MM.1S (cell line): ENCODE measurements at regions not wholly inside any gene's neighbourhood (a gene's known extent, or its start where the extent isn't known, plus 50 kb on each side); places are given as distances from the start of the nearest gene placed in this dataset.
"Not testable (repeated sequence)": the region's sequence is repeated elsewhere in the genome, so short reads cannot be mapped to it uniquely, and the experiment has no call there.

ENCODE experiments used
- DNase-seq: peaks from one replicate; pipeline ENCODE4 v3.0.0-alpha.2; 2015
- H2AFZ ChIP-seq: fragments of 300-600 bp; sonication (generic); 2 replicates; pipeline ENCODE4 v1.6.0; 2016; ENCODE audit warnings: antibody characterized with exemption, low read length
- H3F3A ChIP-seq: fragments of 300-600 bp; sonication (generic); 2 replicates; pipeline ENCODE4 v1.6.1; 2016; ENCODE audit warnings: mild to moderate bottlenecking, antibody characterized with exemption, low read length, moderate library complexity, mixed read lengths; ENCODE audit not compliant: insufficient read depth
- H3K27ac ChIP-seq: fragments of 300-600 bp; sonication (generic); 2 replicates; pipeline ENCODE4 v1.5.1; 2016; ENCODE audit warnings: mild to moderate bottlenecking, low read length
- H3K27me3 ChIP-seq: fragments of 300-600 bp; sonication (generic); replicated peaks from 2 replicates; pipeline ENCODE4 v1.6.0; 2016; ENCODE audit warnings: low read length; ENCODE audit not compliant: insufficient read depth
- H3K36me3 ChIP-seq: fragments of 300-600 bp; sonication (generic); replicated peaks from 2 replicates; pipeline ENCODE4 v1.6.1; 2016; ENCODE audit warnings: mild to moderate bottlenecking, low read length, mixed read lengths; ENCODE audit not compliant: insufficient read depth
- H3K4me1 ChIP-seq: fragments of 300-600 bp; sonication (generic); 2 replicates; pipeline ENCODE4 v1.6.1; 2016; ENCODE audit warnings: low read length, mixed read lengths
- H3K4me2 ChIP-seq: fragments of 300-600 bp; sonication (generic); 2 replicates; pipeline ENCODE4 v1.6.0; 2016; ENCODE audit warnings: low read depth, low read length
- H3K4me3 ChIP-seq: fragments of 300-600 bp; sonication (generic); 2 replicates; pipeline ENCODE4 v1.5.1; 2016; ENCODE audit warnings: low read length, mixed read lengths
- H3K79me2 ChIP-seq: fragments of 300-600 bp; sonication (generic); 2 replicates; pipeline ENCODE4 v1.6.1; 2016; ENCODE audit warnings: mixed run types, low read length, mixed read lengths
- H3K9ac ChIP-seq: fragments of 300-600 bp; sonication (generic); 2 replicates; pipeline ENCODE4 v1.6.1; 2016; ENCODE audit warnings: low read length, mixed read lengths
- H3K9me2 ChIP-seq: fragments of 300-600 bp; sonication (generic); replicated peaks from 2 replicates; pipeline ENCODE4 v1.6.1; 2016; ENCODE audit warnings: mild to moderate bottlenecking, low read length, mixed read lengths; ENCODE audit not compliant: insufficient read depth
- H3K9me3 ChIP-seq: fragments of 300-600 bp; sonication (generic); replicated peaks from 2 replicates; pipeline ENCODE4 v1.6.1; 2016; ENCODE audit warnings: mild to moderate bottlenecking, low read length, mixed read lengths; ENCODE audit not compliant: insufficient read depth
- H4K20me1 ChIP-seq: fragments of 300-600 bp; sonication (generic); 2 replicates; pipeline ENCODE4 v1.6.1; 2016; ENCODE audit warnings: mild to moderate bottlenecking, low read length, moderate library complexity, mixed read lengths; ENCODE audit not compliant: insufficient read depth
- EZH2 ChIP-seq: fragments of 300-600 bp; sonication (generic); optimal IDR thresholded peaks from 2 replicates; pipeline ENCODE3; 2017; ENCODE audit warnings: low read depth, mild to moderate bottlenecking, antibody characterized with exemption, low read length, mixed read lengths
- EZH2phosphoT487 ChIP-seq: fragments of 300-600 bp; sonication (generic); IDR thresholded peaks from 2 replicates; pipeline ENCODE4 v1.6.1; 2018; ENCODE audit warnings: antibody characterized with exemption, low read length
- TF ChIP-seq, protein P1 (sequence below): fragments of 300-600 bp; sonication (generic); IDR thresholded peaks from 2 replicates; pipeline ENCODE4 v1.5.1; 2016; ENCODE audit warnings: antibody characterized with exemption, low read length, mixed read lengths

GRCh38 chr6:170057961-170058877 is 232.7 kb downstream of the DLL1 start:
- Histone ChIP-seq H3F3A (no peaks in the 10 kb centered on the region), H3K79me2 (no peaks in the 10 kb centered on the region), H4K20me1 (no peaks in the 10 kb centered on the region), H3K4me1 (no peaks in the 10 kb centered on the region), H3K36me3 (no peaks in the 10 kb centered on the region), H3K9me2 (no peaks in the 10 kb centered on the region), H2AFZ (no peak overlapping the region), H3K4me3 (no peak overlapping the region), H3K9ac (no peak overlapping the region), H3K27me3 (no peaks in the 10 kb centered on the region), H3K4me2 (no peak overlapping the region), H3K27ac (no peak overlapping the region), H3K9me3 (no peaks in the 10 kb centered on the region)
- DNase-seq, result no peak
- TF ChIP-seq EZH2, result no peak
- TF ChIP-seq EZH2phosphoT487, result no peak
- TF ChIP-seq, protein P1, sequence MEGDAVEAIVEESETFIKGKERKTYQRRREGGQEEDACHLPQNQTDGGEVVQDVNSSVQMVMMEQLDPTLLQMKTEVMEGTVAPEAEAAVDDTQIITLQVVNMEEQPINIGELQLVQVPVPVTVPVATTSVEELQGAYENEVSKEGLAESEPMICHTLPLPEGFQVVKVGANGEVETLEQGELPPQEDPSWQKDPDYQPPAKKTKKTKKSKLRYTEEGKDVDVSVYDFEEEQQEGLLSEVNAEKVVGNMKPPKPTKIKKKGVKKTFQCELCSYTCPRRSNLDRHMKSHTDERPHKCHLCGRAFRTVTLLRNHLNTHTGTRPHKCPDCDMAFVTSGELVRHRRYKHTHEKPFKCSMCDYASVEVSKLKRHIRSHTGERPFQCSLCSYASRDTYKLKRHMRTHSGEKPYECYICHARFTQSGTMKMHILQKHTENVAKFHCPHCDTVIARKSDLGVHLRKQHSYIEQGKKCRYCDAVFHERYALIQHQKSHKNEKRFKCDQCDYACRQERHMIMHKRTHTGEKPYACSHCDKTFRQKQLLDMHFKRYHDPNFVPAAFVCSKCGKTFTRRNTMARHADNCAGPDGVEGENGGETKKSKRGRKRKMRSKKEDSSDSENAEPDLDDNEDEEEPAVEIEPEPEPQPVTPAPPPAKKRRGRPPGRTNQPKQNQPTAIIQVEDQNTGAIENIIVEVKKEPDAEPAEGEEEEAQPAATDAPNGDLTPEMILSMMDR, result no peak

DNA sequence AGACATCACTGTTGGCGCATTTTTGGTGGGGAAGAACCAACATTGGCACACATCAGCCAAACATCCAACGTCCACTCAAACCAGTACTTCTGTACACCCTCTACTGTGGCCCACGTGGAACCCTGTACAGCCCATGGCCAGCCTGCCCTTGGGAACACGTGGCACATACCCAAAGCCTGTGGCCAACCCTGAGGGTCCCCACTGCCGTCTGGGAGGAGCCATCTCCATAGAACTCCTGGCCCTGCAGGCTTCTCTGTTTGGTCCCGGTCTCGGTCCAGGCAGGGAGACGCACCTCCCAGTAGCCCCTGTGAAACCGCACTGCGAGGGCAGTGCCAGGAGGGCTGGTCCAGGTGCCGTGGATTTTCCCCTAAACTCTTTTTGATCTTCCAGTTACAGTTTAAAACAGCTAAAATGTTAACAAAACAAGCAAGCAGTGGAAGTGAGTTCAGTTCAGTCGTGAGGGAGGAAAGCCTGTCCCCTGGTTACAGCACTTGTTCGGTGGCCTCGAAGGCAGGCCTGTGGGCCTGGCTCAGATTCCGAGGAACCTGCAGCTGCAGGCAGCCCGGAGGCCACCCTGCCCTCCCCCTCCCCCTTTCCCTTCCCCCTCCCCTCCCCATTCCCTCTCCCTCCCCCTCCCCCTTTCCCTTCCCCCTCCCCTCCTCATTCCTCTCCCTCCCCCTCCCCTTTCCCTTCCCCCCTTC is 233.7 kb downstream of the DLL1 start:
- no peak overlapping the region for H3K4me2 ChIP-seq
- no peaks in the 10 kb centered on the region for H4K20me1 ChIP-seq
- no peak overlapping the region for H3K4me3 ChIP-seq
- no peaks in the 10 kb centered on the region for H3K36me3 ChIP-seq
- H3K27me3 ChIP-seq, result no peaks in the 10 kb centered on the region
- H3K9me2 ChIP-seq, result no peaks in the 10 kb centered on the region
- no peaks in the 10 kb centered on the region for H3K9me3 ChIP-seq
- H3K27ac ChIP-seq, result no peak overlapping the region
- no peak for DNase-seq
- TF ChIP-seq EZH2 (no peak), EZH2phosphoT487 (no peak)
- TF ChIP-seq, protein P1, result no peak
- no peak overlapping the region for H2AFZ ChIP-seq
- no peak overlapping the region for H3K9ac ChIP-seq
- no peaks in the 10 kb centered on the region for H3F3A ChIP-seq
- H3K4me1 ChIP-seq, result no peaks in the 10 kb centered on the region
- no peaks in the 10 kb centered on the region for H3K79me2 ChIP-seq

GRCh38 chr6:170056278-170056711 is 234.6 kb downstream of the DLL1 start:
- TF ChIP-seq EZH2 (no peak), EZH2phosphoT487 (no peak)
- TF ChIP-seq, protein P1, result no peak
- H3K9ac ChIP-seq, result no peak overlapping the region
- no peak overlapping the region for H3K4me2 ChIP-seq

GRCh38 chr6:170055797-170056196 is 235.1 kb downstream of the DLL1 start:
- H4K20me1 ChIP-seq, H3K4me2 ChIP-seq, H3K9me2 ChIP-seq, H2AFZ ChIP-seq, H3K36me3 ChIP-seq, H3K9me3 ChIP-seq, H3K4me3 ChIP-seq, H3K27me3 ChIP-seq, H3K27ac ChIP-seq, H3K4me1 ChIP-seq, H3K79me2 ChIP-seq, H3F3A ChIP-seq, DNase-seq, H3K9ac ChIP-seq: not testable (repeated sequence)

More at GRCh38 chr6:170056278-170056711, 234.6 kb downstream of the DLL1 start:
- H2AFZ ChIP-seq, result no peak overlapping the region
- H3K36me3 ChIP-seq, result no peaks in the 10 kb centered on the region
- no peaks in the 10 kb centered on the region for H3K79me2 ChIP-seq
- no peaks in the 10 kb centered on the region for H3K27me3 ChIP-seq
- H3K4me1 ChIP-seq, result no peaks in the 10 kb centered on the region
- H3K27ac ChIP-seq, result no peak overlapping the region
- no peaks in the 10 kb centered on the region for H3K9me3 ChIP-seq
- no peaks in the 10 kb centered on the region for H3K9me2 ChIP-seq
- no peaks in the 10 kb centered on the region for H4K20me1 ChIP-seq
- no peak overlapping the region for H3K4me3 ChIP-seq
- DNase-seq, result no peak
- no peaks in the 10 kb centered on the region for H3F3A ChIP-seq
